ENCODE measurements at regions not wholly inside any gene's neighbourhood (a gene's known extent, or its start where the extent isn't known, plus 50 kb on each side); places are given as distances from the start of the nearest gene placed in this dataset.
"Not testable (repeated sequence)": the region's sequence is repeated elsewhere in the genome, so short reads cannot be mapped to it uniquely, and the experiment has no call there.

DNA sequence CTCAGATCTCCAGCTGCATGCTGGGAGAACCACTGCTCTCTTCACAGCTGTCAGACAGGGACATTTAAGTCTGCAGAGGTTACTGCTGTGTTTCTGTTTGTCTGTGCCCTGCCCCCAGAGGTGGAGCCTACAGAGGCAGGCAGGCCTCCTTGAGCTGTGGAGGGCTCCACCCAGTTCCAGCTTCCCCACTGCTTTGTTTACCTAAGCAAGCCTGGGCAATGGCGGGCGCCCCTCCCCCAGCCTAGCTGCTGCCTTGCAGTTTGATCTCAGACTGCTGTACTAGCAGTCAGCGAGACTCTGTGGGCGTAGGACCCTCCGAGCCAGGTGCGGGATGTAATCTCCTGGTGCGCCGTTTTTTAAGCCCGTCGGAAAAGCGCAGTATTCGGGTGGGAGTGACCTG is 903.0 kb downstream of the PLOD2 start:
- TF ChIP-seq, protein P1, sequence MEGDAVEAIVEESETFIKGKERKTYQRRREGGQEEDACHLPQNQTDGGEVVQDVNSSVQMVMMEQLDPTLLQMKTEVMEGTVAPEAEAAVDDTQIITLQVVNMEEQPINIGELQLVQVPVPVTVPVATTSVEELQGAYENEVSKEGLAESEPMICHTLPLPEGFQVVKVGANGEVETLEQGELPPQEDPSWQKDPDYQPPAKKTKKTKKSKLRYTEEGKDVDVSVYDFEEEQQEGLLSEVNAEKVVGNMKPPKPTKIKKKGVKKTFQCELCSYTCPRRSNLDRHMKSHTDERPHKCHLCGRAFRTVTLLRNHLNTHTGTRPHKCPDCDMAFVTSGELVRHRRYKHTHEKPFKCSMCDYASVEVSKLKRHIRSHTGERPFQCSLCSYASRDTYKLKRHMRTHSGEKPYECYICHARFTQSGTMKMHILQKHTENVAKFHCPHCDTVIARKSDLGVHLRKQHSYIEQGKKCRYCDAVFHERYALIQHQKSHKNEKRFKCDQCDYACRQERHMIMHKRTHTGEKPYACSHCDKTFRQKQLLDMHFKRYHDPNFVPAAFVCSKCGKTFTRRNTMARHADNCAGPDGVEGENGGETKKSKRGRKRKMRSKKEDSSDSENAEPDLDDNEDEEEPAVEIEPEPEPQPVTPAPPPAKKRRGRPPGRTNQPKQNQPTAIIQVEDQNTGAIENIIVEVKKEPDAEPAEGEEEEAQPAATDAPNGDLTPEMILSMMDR (IDR thresholded peaks at IDR 0.05): not testable (repeated sequence)
- not testable (repeated sequence) for TF ChIP-seq POLR2A (IDR thresholded peaks at IDR 0.05)

All from lower leg skin (tissue), 3 donors.